NT2/D1 (cell line): ENCODE measurements at regions not wholly inside any gene's neighbourhood (a gene's known extent, or its start where the extent isn't known, plus 50 kb on each side); places are given as distances from the start of the nearest gene placed in this dataset.

Source experiments
- SUZ12 ChIP-seq: IDR thresholded peaks from 2 replicates; pipeline ENCODE4 v1.6.1; 2011; ENCODE audit not compliant: insufficient read length, insufficient read depth; ENCODE audit errors: extremely low read depth
- YY1 ChIP-seq: IDR thresholded peaks from 2 replicates; pipeline ENCODE4 v1.6.1; 2011; ENCODE audit not compliant: insufficient read length, insufficient read depth
- ZNF274 ChIP-seq: IDR thresholded peaks from 2 replicates; pipeline ENCODE4 v1.6.1; 2011; ENCODE audit warnings: mild to moderate bottlenecking, low read depth, low read length

- no peak for TF ChIP-seq SUZ12
- TF ChIP-seq YY1, result no peak
- no peak for TF ChIP-seq ZNF274
Observed at GRCh38 chr5:162473041-162473714, 405.6 kb downstream of the GABRG2 start.
